KMS-11 (cell line): ENCODE measurements at regions not wholly inside any gene's neighbourhood (a gene's known extent, or its start where the extent isn't known, plus 50 kb on each side); places are given as distances from the start of the nearest gene placed in this dataset.

Source experiments
- H2AFZ ChIP-seq: fragments of 200-600 bp; sonication (generic); 2 replicates; pipeline ENCODE4 v1.6.1; 2016; ENCODE audit warnings: antibody characterized with exemption, mixed run types, low read depth
- H3K27ac ChIP-seq: fragments of 200-600 bp; sonication (generic); 2 replicates; pipeline ENCODE4 v1.6.1; 2016; ENCODE audit warnings: mild to moderate bottlenecking, mixed run types
- H3K27me3 ChIP-seq: fragments of 200-600 bp; sonication (generic); 2 replicates; pipeline ENCODE4 v1.6.1; 2017; ENCODE audit warnings: mild to moderate bottlenecking, low read depth, mixed run types, moderate library complexity; ENCODE audit not compliant: insufficient read depth
- H3K36me3 ChIP-seq: fragments of 200-600 bp; sonication (generic); 2 replicates; pipeline ENCODE4 v1.6.1; 2017; ENCODE audit warnings: mild to moderate bottlenecking, mixed run types; ENCODE audit not compliant: insufficient read depth
- H3K4me1 ChIP-seq: fragments of 200-600 bp; sonication (generic); 2 replicates; pipeline ENCODE4 v1.6.1; 2016; ENCODE audit warnings: mild to moderate bottlenecking, low read depth, mixed run types; ENCODE audit not compliant: poor library complexity, severe bottlenecking
- H3K4me2 ChIP-seq: fragments of 200-600 bp; sonication (generic); 2 replicates; pipeline ENCODE4 v1.7.0; 2016; ENCODE audit warnings: mild to moderate bottlenecking, mixed run types
- H3K4me3 ChIP-seq: fragments of 200-600 bp; sonication (generic); IDR thresholded peaks from 2 replicates; pipeline ENCODE4 v1.6.1; 2017; ENCODE audit warnings: low read depth, low read length, mixed read lengths; ENCODE audit not compliant: insufficient read depth
- H3K79me2 ChIP-seq: fragments of 200-600 bp; sonication (generic); 2 replicates; pipeline ENCODE4 v1.6.1; 2016; ENCODE audit warnings: low read depth, mixed run types; ENCODE audit not compliant: insufficient read depth
- H3K9ac ChIP-seq: fragments of 200-600 bp; sonication (generic); 2 replicates; pipeline ENCODE4 v1.6.1; 2016; ENCODE audit warnings: mild to moderate bottlenecking, mixed run types
- H4K20me1 ChIP-seq: fragments of 200-600 bp; sonication (generic); 2 replicates; pipeline ENCODE4 v1.6.1; 2016; ENCODE audit warnings: mild to moderate bottlenecking, mixed run types; ENCODE audit not compliant: insufficient read depth
- TF ChIP-seq, protein P1 (sequence below): fragments of 200-600 bp; sonication (generic); conservative IDR thresholded peaks from 2 replicates; pipeline ENCODE4 v1.6.1; 2017; ENCODE audit warnings: low read depth, mild to moderate bottlenecking, antibody characterized with exemption, low read length, moderate library complexity, mixed read lengths

DNA sequence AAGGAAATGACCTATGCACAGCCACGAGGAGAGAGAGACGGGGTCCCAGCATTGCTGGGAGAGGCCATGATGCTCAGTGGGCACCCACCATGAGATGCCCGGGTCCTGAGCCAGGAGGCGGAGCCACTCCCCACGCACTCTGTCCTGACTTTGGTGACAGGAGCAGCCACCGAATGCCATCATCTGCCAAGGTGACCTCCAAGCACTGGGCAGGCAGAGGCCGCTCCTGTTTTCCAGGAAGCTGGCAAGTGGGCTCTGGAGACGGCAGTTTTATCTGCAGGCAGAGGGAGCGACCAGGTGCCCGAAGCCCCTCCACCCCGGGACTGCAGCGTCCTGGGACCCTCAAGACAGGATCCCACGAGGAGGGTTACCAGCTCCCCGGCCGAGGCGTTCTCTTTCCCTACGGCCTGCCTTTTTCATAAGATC is 453.9 kb downstream of the BRD1 start:
- TF ChIP-seq, protein P1, sequence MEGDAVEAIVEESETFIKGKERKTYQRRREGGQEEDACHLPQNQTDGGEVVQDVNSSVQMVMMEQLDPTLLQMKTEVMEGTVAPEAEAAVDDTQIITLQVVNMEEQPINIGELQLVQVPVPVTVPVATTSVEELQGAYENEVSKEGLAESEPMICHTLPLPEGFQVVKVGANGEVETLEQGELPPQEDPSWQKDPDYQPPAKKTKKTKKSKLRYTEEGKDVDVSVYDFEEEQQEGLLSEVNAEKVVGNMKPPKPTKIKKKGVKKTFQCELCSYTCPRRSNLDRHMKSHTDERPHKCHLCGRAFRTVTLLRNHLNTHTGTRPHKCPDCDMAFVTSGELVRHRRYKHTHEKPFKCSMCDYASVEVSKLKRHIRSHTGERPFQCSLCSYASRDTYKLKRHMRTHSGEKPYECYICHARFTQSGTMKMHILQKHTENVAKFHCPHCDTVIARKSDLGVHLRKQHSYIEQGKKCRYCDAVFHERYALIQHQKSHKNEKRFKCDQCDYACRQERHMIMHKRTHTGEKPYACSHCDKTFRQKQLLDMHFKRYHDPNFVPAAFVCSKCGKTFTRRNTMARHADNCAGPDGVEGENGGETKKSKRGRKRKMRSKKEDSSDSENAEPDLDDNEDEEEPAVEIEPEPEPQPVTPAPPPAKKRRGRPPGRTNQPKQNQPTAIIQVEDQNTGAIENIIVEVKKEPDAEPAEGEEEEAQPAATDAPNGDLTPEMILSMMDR: no peak
- H3K27me3 ChIP-seq: no peaks in the 10 kb centered on the region
- no peak overlapping the region for H3K4me3 ChIP-seq
- no peak overlapping the region for H3K4me2 ChIP-seq
- H3K79me2 ChIP-seq: no peaks in the 10 kb centered on the region
- no peak overlapping the region for H3K27ac ChIP-seq
- no peak overlapping the region for H3K9ac ChIP-seq
- no peaks in the 10 kb centered on the region for H4K20me1 ChIP-seq
- no peak overlapping the region for H2AFZ ChIP-seq
- no peaks in the 10 kb centered on the region for H3K36me3 ChIP-seq
- no peaks in the 10 kb centered on the region for H3K4me1 ChIP-seq

DNA sequence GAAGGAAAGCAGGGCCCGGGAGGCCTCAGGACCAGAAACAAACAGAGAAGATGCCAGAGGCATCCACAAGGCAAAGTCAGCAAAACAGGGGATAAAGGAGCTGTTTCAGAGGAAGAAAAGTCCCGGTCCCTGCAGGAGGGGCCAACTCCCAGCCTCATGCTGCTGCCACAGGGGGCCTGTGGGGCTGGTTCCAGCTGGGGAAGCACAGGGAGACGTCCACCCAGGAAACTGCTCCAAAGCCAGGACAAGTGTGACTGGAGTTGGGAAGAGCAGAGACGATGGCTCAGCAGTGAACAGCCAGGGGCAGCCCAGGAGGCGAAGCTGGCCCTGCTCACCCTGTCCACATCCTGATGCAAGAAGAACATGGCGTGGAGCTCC is 454.4 kb downstream of the BRD1 start:
- Histone ChIP-seq H3K27me3 (no peaks in the 10 kb centered on the region), H3K9ac (no peak overlapping the region), H3K36me3 (no peaks in the 10 kb centered on the region), H2AFZ (no peak overlapping the region), H3K4me3 (no peak overlapping the region), H3K79me2 (no peaks in the 10 kb centered on the region), H4K20me1 (no peaks in the 10 kb centered on the region), H3K4me2 (no peak overlapping the region), H3K27ac (no peak overlapping the region), H3K4me1 (no peaks in the 10 kb centered on the region)
- TF ChIP-seq, protein P1: no peak

DNA sequence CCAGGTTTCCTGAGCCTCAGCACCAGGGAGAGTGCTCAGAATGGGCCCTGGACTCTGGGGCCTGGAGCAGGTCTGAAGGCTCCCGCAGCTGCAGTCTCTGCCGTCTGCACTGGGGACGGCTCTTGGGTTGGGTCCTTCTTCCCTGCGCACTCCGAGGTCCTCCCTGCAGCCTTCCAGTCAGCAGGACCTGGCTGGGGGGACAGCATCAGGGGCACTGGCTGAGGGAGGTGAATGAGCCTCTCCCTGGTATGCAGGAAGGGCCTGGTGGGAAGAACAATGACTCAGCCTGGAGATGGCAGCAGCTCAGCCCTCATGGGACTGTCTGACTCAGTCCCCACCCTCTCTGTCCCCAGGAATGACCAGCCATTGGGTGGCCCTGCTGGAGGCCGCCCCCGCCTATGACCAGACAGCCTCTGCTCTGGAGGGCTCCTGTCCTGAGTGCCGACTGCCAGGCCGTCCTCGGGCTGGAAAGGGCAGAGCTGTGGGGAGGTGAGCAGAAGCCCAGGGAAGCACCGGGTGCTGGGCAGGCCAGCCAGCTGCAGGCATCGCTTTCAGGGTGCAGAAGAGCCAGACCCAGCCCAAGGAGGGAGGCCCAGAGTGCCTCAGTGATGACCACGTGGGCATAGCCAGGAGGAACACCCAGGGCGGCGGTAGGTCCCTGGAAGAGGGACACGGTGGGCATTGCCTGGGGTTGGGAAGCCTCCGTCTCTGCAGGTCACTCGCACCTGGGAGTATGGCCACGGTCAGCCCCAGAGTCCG is 455.0 kb downstream of the BRD1 start:
- no peak overlapping the region for H3K9ac ChIP-seq
- H3K27me3 ChIP-seq: no peaks in the 10 kb centered on the region
- no peaks in the 10 kb centered on the region for H3K4me1 ChIP-seq
- H4K20me1 ChIP-seq: no peaks in the 10 kb centered on the region
- no peak overlapping the region for H2AFZ ChIP-seq
- H3K27ac ChIP-seq: no peak overlapping the region
- H3K4me3 ChIP-seq: no peak overlapping the region
- TF ChIP-seq, protein P1: no peak
- H3K4me2 ChIP-seq: no peak overlapping the region
- H3K36me3 ChIP-seq: no peaks in the 10 kb centered on the region
- H3K79me2 ChIP-seq: no peaks in the 10 kb centered on the region

DNA sequence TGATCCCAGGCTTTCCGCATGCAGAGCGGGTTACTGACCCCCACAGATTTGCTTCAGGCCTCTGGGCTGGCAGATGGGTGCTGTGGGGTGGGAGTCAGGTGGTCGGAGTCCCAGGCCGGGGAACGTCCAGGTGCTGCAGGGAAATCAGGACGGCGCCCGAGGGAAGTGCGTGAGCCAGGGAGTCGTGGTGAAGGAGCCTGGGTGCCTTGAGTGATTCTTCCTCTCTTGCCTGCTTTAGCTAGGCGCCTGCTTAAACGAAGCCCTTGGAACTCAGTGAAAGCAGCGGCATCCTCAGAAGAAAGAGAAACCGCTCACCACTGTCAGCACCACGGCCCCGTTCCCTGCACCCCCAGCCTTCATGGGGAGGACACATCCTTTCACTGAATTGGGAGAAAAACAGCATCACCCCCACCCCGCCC is 455.6 kb downstream of the BRD1 start:
- H3K9ac ChIP-seq: no peak overlapping the region
- H4K20me1 ChIP-seq: no peaks in the 10 kb centered on the region
- H3K4me3 ChIP-seq: no peak overlapping the region
- H2AFZ ChIP-seq: no peak overlapping the region
- H3K27me3 ChIP-seq: no peaks in the 10 kb centered on the region
- TF ChIP-seq, protein P1: no peak
- H3K27ac ChIP-seq: no peak overlapping the region
- no peaks in the 10 kb centered on the region for H3K36me3 ChIP-seq
- no peaks in the 10 kb centered on the region for H3K79me2 ChIP-seq
- no peaks in the 10 kb centered on the region for H3K4me1 ChIP-seq
- H3K4me2 ChIP-seq: no peak overlapping the region
